NCI-H748 (cell line): ENCODE measurements at regions not wholly inside any gene's neighbourhood (a gene's known extent, or its start where the extent isn't known, plus 50 kb on each side); places are given as distances from the start of the nearest gene placed in this dataset.
"Not testable (repeated sequence)": the region's sequence is repeated elsewhere in the genome, so short reads cannot be mapped to it uniquely, and the experiment has no call there.

Experiments
- DNase-seq: peaks from one replicate; lab custom pipeline; 2025; ENCODE audit not compliant: unreplicated experiment; lab: John Stamatoyannopoulos, UW

DNA sequence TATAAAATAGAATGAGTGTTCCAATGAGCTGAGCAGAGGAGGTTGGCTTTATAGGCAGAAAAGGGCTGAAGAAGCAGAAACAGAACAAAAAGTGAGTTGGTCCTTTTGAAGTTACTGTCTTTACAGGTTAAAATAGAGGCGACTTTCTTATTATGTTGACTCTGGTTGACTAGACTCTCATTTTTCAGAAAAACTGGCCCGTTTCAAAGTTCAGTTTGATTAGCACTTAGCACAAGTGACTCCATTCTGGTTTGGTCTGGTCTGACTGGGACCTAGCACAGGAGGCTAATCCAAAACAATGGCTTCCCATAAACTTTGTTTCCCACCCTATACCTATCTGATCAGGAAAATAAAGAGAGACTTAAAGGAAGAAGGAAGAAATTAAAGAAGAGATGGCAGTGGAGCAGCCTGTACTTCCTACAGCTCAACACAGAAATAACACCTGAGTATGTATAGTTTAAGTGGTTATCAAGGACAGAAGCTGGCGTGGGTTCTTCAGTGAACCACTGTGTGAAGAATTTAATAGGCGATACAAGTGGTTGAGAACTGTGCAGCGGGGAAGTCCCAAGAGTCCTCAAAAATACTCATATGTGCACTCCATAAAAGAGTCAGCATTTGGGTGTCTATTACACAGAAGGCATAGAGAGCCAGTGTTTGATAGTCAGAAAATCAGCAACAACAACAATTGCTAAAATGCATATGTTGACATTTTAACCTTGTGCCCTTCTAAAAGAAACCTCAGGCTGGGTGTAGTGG is 554.8 kb upstream of the HTR2C start:
- DNase-seq: no peak

- DNase-seq: no peak
Observed at GRCh38 chrX:114017086-114017485, 566.8 kb upstream of the HTR2C start.

DNA sequence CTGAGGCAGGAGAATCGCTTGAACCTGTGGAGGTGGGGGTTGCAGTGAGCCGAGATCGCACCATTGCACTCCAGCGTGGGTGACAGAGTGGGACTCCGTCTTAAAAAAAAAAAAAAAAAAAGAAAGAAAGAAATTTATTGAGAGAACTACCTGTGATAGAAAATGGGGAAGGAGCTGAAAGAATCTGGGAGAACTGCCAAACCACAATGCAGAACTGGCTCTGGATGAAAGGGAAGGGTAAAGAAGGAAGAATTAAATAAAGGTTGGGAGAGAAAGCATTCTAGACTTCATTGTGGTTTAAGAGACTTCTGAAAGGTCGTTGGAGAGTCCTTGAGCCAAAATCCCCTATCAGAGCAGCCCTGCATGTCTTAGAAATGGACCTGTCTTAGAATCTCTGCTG is 567.9 kb upstream of the HTR2C start:
- no peak for DNase-seq

DNA sequence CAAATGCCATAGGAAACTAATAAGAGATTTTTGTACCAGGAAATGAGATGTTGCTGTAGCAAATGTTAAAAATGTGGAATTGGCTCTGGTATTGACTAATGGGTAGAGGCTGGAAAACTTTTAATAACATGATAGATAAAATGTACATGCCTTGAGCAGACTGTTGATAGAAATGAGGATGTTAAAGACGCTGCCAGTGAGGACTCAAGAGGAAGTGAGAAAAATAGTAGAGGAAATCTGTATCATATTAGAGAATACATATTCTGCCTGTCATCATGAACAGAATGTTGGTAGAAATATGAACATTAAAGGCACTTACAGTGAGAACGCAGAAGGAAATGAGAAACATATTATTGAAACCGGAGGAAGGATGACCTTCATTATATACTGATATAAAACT is 577.2 kb upstream of the HTR2C start:
- DNase-seq: no peak

GRCh38 chrX:113996781-113997180 is 587.1 kb upstream of the HTR2C start:
- no peak for DNase-seq

GRCh38 chrX:113991720-113992119 is 592.2 kb upstream of the HTR2C start:
- DNase-seq: not testable (repeated sequence)

DNA sequence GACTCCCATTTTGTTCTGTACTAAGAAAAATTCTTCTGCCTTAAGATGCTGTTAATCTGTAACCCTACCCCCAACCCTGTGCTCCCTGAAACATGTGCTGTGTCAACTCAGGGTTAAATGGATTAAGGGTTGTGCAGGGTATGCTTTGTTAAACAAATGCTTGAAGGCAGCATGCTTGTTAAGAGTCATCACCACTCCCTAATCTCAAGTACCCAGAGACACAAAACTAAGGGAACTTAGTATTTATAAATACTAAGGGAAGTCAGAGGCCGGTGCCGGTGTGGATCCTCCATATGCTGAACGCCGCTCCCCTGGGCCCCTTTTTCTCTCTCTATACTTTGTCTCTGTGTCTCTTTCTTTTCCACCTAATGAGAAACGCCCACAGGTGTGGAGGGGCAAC is 593.2 kb upstream of the HTR2C start:
- not testable (repeated sequence) for DNase-seq

- DNase-seq: not testable (repeated sequence)
Observed at GRCh38 chrX:113988315-113988935, 595.5 kb upstream of the HTR2C start.

GRCh38 chrX:113986427-113986826 is 597.5 kb upstream of the HTR2C start:
- DNase-seq: no peak

DNA sequence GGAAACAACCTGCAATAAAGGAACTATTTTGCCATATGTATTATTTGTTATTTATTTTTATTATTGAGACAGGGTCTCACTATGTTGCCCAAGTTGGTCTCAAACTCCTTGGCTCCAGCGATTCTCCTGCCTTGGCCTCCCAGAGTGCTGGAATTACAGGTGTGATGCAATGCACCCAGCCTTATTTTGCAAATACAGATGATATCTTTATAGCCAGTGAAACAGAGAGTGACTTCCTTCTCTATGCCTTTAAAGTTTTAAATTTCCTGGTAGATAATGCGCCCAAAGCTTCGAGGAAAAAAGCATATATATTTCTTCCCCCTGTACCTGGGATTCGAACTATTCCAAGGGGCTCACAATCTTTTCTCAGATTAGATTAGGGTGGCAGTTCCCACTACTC is 601.1 kb upstream of the HTR2C start:
- no peak for DNase-seq

DNA sequence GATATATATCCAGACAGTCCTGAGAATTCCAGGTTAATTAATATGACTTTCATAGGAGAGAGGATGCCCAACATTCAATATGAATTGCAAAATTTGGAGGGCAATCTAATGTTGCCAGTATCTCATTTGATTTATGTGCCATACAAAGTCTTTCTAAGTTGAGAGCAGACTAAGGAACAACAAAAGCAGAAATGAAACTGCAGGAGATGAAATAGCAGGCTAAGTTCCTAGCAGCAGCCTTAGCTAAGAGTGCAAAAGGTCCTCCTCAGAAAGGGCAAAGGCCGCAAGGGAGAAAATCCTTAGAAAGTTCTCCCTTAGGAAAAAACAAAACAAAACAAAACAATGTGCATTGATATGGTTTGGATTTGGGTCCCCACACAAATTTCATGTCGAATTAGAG is 602.9 kb upstream of the HTR2C start:
- no peak for DNase-seq

DNA sequence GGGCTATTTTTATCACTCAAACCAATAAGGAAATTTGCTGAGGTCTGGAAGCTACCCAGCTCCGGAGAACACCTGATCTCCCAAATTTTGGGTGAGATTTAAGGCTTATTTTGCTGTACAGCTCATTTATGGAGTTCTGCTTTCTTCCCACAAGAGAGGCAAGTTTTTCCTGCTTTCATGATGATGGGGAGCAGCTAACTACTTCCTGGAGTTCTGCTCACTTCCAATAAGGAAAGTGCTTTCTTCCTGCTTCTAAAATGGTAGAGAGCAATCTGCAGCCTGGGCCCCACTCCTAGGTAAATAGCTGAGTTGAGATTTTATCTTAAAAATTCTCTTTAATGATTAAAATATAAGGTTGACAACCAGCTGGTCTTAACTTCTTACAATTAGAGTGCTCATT is 606.0 kb upstream of the HTR2C start:
- no peak for DNase-seq

GRCh38 chrX:113975441-113975840 is 608.4 kb upstream of the HTR2C start:
- DNase-seq: no peak

GRCh38 chrX:113974881-113975280 is 609.0 kb upstream of the HTR2C start:
- no peak for DNase-seq

- no peak for DNase-seq
Observed at GRCh38 chrX:113973706-113974105, 610.2 kb upstream of the HTR2C start.

DNA sequence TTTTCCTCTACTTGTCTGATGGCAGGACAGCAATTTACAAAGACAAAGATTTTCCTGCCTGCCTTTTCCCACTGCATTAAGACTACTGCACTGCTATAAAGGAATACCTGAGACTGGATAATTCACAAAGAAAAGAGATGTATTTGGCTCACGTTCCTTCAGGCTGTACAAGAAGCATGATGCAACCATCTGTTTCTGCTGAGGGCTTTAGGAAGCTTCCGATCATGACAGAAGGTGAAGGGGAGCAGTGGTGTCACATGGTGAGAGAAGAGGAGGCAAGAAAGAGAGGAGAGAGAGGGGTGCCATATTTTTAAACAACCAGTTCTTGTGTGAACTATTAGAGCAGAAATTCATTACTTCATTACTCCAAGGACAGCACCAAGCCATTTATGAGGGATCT is 617.1 kb upstream of the HTR2C start:
- no peak for DNase-seq

DNA sequence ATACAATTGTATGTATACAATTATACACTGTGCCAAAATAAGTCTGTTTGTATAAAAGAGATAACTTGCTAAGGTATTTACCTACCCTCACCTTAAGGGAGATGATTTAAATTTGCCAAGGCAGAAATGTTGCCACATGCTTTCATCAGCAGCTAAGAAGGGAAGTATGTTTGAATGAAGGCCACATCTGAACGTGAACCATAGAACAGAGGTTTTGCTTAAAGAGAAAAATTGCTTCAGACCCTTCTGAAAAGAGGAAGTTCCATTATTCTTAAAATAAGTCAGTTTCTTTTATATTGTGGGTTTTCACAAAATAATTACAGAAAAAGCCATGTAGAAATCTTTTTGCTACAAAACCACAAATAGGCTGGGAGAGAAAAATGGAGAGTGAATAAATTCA is 621.5 kb upstream of the HTR2C start:
- DNase-seq: no peak

- DNase-seq: no peak
Observed at GRCh38 chrX:113959912-113960626, 623.8 kb upstream of the HTR2C start.

GRCh38 chrX:113956936-113957335 is 627.0 kb upstream of the HTR2C start:
- no peak for DNase-seq

- DNase-seq: no peak
Observed at GRCh38 chrX:113954297-113954696, 629.6 kb upstream of the HTR2C start.

DNA sequence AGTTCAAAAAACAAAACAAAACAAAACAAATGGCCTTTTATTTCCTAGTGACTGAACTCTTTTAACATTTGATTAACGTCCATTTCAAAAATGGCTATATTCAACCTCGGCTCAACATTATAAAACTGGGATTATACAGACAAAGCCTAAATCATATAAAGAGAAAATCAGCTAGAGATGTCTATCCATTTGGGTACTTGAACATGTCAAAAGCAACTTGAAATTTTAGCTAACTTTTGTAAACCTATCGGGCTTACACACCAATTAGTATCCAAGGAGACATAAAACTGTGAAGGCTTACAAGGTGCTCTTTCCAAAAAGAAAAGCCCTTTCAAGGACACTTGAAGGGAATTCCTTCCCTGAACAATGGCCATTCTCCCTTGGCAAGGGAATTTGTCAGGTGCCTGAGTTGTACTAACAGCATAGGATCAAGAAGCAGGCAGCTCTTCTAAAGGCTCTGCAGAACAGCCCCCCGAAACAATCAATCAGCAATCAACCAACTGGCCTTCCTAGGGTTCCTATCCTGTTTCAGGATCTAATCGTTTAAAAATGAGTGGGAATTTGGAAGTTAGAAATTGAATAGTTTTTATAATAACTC is 633.7 kb upstream of the HTR2C start:
- DNase-seq: no peak

DNA sequence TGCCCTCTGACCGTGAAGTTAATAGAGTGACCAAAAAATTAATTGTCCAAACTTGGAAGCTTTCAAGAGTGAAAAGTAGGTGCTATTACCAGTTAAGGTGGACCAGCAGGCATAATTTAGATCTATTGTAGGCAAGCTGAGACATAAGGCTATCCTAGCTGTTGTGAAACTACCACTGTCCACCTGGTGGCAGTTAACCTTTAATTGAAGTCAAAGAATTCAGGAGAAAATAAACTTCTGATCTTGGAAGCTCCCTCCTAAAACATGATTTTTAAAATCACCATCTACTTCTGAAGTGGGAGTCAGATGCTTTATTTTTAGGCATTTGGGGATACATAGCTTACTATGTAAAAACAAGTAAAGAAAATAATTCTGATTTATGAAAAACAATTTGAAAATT is 636.3 kb upstream of the HTR2C start:
- no peak for DNase-seq
